OCI-LY1 (cell line): ENCODE measurements at regions not wholly inside any gene's neighbourhood (a gene's known extent, or its start where the extent isn't known, plus 50 kb on each side); places are given as distances from the start of the nearest gene placed in this dataset.

ENCODE experiments used
- EZH2 ChIP-seq: fragments of 200-600 bp; sonication (generic), shearing (Covaris generic); IDR thresholded peaks from 2 replicates; pipeline ENCODE4 v1.8.0; 2017; ENCODE audit warnings: borderline replicate concordance, mixed run types, mild to moderate bottlenecking, antibody characterized with exemption, low read length, moderate library complexity, mixed read lengths
- TF ChIP-seq, protein P1 (sequence below): fragments of 200-600 bp; sonication (generic), shearing (Covaris generic); IDR thresholded peaks from 2 replicates; pipeline ENCODE4 v1.5.1; 2017; ENCODE audit warnings: mild to moderate bottlenecking, antibody characterized with exemption, low read length, moderate library complexity, mixed read lengths

DNA sequence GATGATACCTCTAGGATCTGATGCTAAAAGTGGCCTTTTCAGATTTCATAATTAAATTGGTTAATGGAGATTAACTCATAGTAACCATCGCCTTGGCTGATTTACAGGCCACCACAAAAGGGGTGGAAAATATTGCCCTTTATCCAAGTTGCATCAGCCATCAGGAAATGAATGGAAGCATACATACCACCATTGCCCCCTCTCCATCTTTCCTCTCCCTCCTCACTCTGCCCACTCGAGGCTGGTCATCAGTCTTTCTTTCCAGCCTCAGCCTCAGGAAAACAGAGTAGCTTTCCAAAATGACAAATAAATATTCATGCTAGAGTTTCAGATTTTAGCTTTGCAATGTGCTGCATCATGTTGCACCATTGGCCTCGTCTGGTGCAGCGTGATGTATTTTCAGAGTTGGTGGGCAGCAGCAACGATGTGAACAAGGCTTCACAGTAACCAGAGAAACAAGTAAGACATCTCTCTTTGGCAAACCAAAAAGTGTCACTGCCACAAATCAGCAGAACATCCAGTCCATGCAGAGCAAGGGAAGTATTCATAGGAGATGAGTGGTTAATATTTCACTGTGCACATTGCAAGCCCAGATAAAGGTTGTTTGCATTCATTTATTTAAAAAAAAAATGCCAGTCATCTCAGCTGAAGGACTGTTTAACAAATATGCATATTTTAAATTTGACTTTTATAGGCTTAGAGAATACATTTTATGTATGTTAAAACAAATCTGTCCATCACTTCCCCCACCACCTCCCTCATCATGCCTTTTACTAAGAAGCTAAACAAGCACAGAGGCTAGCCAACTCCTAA is 136.7 kb upstream of the FAT3 start:
- TF ChIP-seq, protein P1, sequence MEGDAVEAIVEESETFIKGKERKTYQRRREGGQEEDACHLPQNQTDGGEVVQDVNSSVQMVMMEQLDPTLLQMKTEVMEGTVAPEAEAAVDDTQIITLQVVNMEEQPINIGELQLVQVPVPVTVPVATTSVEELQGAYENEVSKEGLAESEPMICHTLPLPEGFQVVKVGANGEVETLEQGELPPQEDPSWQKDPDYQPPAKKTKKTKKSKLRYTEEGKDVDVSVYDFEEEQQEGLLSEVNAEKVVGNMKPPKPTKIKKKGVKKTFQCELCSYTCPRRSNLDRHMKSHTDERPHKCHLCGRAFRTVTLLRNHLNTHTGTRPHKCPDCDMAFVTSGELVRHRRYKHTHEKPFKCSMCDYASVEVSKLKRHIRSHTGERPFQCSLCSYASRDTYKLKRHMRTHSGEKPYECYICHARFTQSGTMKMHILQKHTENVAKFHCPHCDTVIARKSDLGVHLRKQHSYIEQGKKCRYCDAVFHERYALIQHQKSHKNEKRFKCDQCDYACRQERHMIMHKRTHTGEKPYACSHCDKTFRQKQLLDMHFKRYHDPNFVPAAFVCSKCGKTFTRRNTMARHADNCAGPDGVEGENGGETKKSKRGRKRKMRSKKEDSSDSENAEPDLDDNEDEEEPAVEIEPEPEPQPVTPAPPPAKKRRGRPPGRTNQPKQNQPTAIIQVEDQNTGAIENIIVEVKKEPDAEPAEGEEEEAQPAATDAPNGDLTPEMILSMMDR, result no peak
- TF ChIP-seq EZH2, result no peak
